ENCODE measurements at regions not wholly inside any gene's neighbourhood (a gene's known extent, or its start where the extent isn't known, plus 50 kb on each side); places are given as distances from the start of the nearest gene placed in this dataset.

DNA sequence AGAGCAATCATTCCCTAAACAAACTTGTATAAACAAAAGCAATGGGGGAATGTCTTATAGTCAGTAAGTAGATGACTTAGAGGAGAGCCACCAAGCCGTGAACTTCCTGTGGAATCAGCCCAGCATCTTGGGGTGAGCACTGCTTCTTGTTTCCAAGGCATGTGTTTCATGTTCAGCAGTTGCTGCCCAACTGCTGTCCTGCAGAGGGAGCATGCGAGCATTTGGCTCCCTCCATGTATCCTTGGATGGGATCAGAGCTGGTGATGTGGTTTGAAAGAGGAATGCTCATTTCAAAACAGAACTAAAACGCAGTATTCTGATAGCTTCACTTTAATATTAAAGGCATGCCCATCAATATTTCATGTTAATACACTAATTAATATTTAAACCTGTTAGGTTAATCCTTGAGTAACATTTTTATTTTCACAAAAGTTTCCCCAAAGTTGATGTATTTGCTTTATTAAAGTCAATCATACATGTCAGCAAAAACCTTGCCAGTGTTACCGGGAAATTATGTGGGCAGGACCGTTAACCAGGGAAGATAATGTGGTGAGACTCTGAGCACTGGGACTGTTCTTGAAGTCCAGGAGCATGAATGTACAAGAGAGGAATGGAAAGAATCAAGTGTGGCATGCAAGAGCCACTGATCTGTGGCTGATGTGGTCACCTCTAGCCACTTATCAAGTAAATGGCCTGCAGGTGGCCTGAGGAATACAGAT is 172.1 kb upstream of the GGTLC1 start:
- peak; percentile 52 for DNase-seq
- peaks cover 16% of the 10 kb centered on the region for H3K4me1 Mint-ChIP-seq
- no peak overlapping the region for H3K27ac Mint-ChIP-seq
- no peaks in the 10 kb centered on the region for H3K36me3 Mint-ChIP-seq
- H3K9me3 Mint-ChIP-seq (ENCODE audit: low read depth) = no peaks in the 10 kb centered on the region
- ATAC-seq = no peak
- H3K27me3 Mint-ChIP-seq = peaks cover 5% of the 10 kb centered on the region
- CTCF ChIA-PET = interaction anchor here (0.7 to 3.9 kb wide), 9 partner anchors 9 to 757 kb away, joined by 3 to 21 read pairs (median 3); no protein-coding TSS in a partner anchor
- H3K4me3 Mint-ChIP-seq = no peak overlapping the region

DNA sequence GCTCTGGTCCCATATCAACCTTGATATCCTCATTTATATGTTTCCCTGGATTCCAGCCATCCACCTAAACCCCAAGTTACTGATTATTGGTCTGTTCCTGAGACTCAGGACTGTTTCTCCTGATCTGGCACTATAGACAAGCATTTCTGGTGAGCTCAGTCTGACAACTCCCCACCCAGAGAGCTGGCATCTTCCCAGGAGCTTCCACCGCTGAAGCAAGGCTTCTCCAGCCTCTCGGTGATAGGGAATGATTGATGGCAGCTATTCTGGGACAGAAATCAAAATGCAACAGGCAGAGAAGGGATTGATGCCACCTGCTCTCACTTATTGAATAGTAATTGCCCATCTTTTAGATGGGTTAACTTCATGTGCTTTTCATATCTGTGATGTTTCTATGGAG is 169.7 kb upstream of the GGTLC1 start:
- H3K27ac Mint-ChIP-seq = no peak overlapping the region
- no peaks in the 10 kb centered on the region for H3K9me3 Mint-ChIP-seq (ENCODE audit: low read depth)
- no peaks in the 10 kb centered on the region for H3K36me3 Mint-ChIP-seq
- no peak overlapping the region for H3K4me3 Mint-ChIP-seq
- ATAC-seq (no peak), DNase-seq (no peak)
- H3K27me3 Mint-ChIP-seq = peaks cover 21% of the 10 kb centered on the region
- H3K4me1 Mint-ChIP-seq = peaks cover 16% of the 10 kb centered on the region
- CTCF ChIA-PET = interaction anchor here (1.3 to 3.9 kb wide), 3 partner anchors 13 to 56 kb away, joined by 4 to 21 read pairs (median 7); no protein-coding TSS in a partner anchor

DNA sequence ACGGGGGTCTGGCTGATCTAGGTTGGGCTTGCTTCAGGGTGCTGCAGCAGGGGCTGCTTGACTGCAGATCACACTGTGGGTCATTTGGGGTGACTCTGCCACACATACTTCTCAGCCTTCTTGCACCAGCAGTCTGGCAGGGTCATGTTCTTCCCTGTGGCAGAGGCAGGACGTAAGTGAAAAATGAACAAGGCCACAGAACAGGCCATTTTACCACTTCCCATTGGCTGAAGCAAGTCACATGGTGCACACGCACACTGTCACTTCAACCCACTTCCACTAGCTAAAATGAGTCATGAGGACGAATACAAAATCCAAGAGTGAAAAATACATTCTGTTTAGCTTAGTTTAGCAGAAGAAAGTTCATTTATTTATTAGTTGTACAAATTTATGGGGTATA is 168.6 kb upstream of the GGTLC1 start:
- H3K27me3 Mint-ChIP-seq = peaks cover 22% of the 10 kb centered on the region
- ATAC-seq = peak; percentile 93
- DNase-seq = peak; percentile 79
- CTCF ChIA-PET = interaction anchor here (2.2 to 3.9 kb wide), 2 partner anchors 47 to 55 kb away, joined by 7 to 21 read pairs; no protein-coding TSS in a partner anchor
- H3K9me3 Mint-ChIP-seq (ENCODE audit: low read depth) = no peaks in the 10 kb centered on the region
- H3K4me1 Mint-ChIP-seq = peaks cover 16% of the 10 kb centered on the region
- H3K36me3 Mint-ChIP-seq = no peaks in the 10 kb centered on the region
- H3K27ac Mint-ChIP-seq = no peak overlapping the region
- no peak overlapping the region for H3K4me3 Mint-ChIP-seq

GRCh38 chr20:24153101-24154040 is 164.8 kb upstream of the GGTLC1 start:
- Mint-ChIP-seq H3K9me3 (ENCODE audit: low read depth) (no peaks in the 10 kb centered on the region), H3K27ac (no peak overlapping the region), H3K4me1 (peaks cover 32% of the 10 kb centered on the region), H3K27me3 (peaks cover 19% of the 10 kb centered on the region), H3K36me3 (peaks cover 2% of the 10 kb centered on the region), H3K4me3 (no peak overlapping the region)
- ATAC-seq = no peak
- no peak for DNase-seq
- CTCF ChIA-PET = no interaction called here

GRCh38 chr20:24151621-24152294 is 163.2 kb upstream of the GGTLC1 start:
- H3K27ac Mint-ChIP-seq = no peak overlapping the region
- H3K9me3 Mint-ChIP-seq (ENCODE audit: low read depth) = no peaks in the 10 kb centered on the region
- peaks cover 2% of the 10 kb centered on the region for H3K36me3 Mint-ChIP-seq
- peaks cover 29% of the 10 kb centered on the region for H3K4me1 Mint-ChIP-seq
- ATAC-seq (no peak), DNase-seq (no peak)
- H3K27me3 Mint-ChIP-seq = peaks cover 19% of the 10 kb centered on the region
- no peak overlapping the region for H3K4me3 Mint-ChIP-seq
- CTCF ChIA-PET = interaction anchor here (0.6 kb wide), 1 partner anchor 10 kb away, joined by 3 read pairs; no protein-coding TSS in a partner anchor

GRCh38 chr20:24150406-24150805 is 161.8 kb upstream of the GGTLC1 start:
- CTCF ChIA-PET = interaction anchor here (1.4 kb wide), 1 partner anchor 10 kb away, joined by 3 read pairs; no protein-coding TSS in a partner anchor

GRCh38 chr20:24149881-24150307 is 161.3 kb upstream of the GGTLC1 start:
- H3K4me1 Mint-ChIP-seq = peaks cover 29% of the 10 kb centered on the region
- no peak for DNase-seq
- CTCF ChIA-PET = interaction anchor here (0.8 to 1.4 kb wide), 3 partner anchors 11 to 490 kb away, joined by 3 read pairs; no protein-coding TSS in a partner anchor
- H3K36me3 Mint-ChIP-seq = peaks cover 2% of the 10 kb centered on the region
- H3K27me3 Mint-ChIP-seq = peaks cover 21% of the 10 kb centered on the region
- H3K9me3 Mint-ChIP-seq (ENCODE audit: low read depth) = no peaks in the 10 kb centered on the region
- no peak for ATAC-seq
- H3K27ac Mint-ChIP-seq = no peak overlapping the region
- no peak overlapping the region for H3K4me3 Mint-ChIP-seq

More at GRCh38 chr20:24150406-24150805, 161.8 kb upstream of the GGTLC1 start:
- Mint-ChIP-seq H3K27ac (no peak overlapping the region), H3K27me3 (peaks cover 24% of the 10 kb centered on the region), H3K9me3 (ENCODE audit: low read depth) (no peaks in the 10 kb centered on the region), H3K4me1 (peaks cover 24% of the 10 kb centered on the region), H3K36me3 (peaks cover 2% of the 10 kb centered on the region), H3K4me3 (no peak overlapping the region)
- ATAC-seq = no peak
- DNase-seq = no peak

- peaks cover 2% of the 10 kb centered on the region for H3K36me3 Mint-ChIP-seq
Measured at GRCh38 chr20:24149175-24149574, 160.6 kb upstream of the GGTLC1 start.

DNA sequence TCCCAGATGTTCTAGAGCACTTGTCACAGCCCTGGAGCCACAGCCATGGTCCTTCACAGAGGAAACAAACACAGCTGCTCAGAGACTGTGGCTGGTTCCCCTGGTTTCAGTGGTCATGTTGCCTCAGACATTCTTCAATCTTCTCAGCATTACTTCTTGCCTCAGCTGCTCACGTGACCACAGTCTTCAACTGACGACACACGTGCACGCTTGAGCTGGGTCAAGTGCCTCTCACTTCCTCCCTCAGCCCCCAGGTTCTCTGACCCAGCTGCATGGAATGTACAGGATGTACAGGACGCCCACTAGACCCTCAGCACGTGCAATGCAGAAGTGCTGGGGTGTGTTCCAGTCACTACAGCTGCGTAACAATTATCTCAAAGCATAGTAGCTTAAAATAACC is 159.8 kb upstream of the GGTLC1 start:
- Mint-ChIP-seq H3K27ac (peak overlapping the region; percentile 24), H3K27me3 (peaks cover 12% of the 10 kb centered on the region), H3K4me1 (peaks cover 32% of the 10 kb centered on the region), H3K4me3 (no peak overlapping the region), H3K36me3 (peaks cover 2% of the 10 kb centered on the region), H3K9me3 (ENCODE audit: low read depth) (no peaks in the 10 kb centered on the region)
- CTCF ChIA-PET = no interaction called here
- DNase-seq (peak; percentile 76), ATAC-seq (peak; percentile 57)

More at GRCh38 chr20:24149175-24149574, 160.6 kb upstream of the GGTLC1 start:
- peaks cover 32% of the 10 kb centered on the region for H3K4me1 Mint-ChIP-seq
- H3K27me3 Mint-ChIP-seq = peaks cover 14% of the 10 kb centered on the region
- DNase-seq = no peak
- no peak for ATAC-seq
- H3K9me3 Mint-ChIP-seq (ENCODE audit: low read depth) = no peaks in the 10 kb centered on the region
- CTCF ChIA-PET = interaction anchor here (0.8 to 1.4 kb wide), 3 partner anchors 11 to 491 kb away, joined by 3 read pairs; no protein-coding TSS in a partner anchor
- no peak overlapping the region for H3K4me3 Mint-ChIP-seq
- H3K27ac Mint-ChIP-seq = no peak overlapping the region

DNA sequence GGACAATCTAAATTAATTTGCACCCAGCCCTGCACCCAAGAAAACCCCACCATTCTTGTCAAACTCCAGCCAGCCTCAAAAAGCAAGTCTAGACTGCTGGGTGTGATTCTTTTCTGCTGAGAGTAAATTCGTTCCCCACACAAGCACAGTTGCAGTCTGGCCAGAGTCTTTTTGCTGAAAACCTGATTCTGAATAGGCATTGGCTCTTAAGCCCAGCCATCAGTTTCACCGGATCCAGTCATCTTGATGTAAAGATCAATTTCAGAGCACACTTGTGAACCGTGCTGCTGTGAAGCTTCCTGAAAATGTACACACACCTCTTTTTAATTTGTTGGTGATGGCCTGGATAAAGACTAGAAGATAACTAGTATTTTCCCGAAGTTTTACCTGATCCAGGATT is 159.4 kb upstream of the GGTLC1 start:
- no peaks in the 10 kb centered on the region for H3K9me3 Mint-ChIP-seq (ENCODE audit: low read depth)
- CTCF ChIA-PET = no interaction called here
- no peak overlapping the region for H3K4me3 Mint-ChIP-seq
- peaks cover 2% of the 10 kb centered on the region for H3K36me3 Mint-ChIP-seq
- peaks cover 32% of the 10 kb centered on the region for H3K4me1 Mint-ChIP-seq
- H3K27ac Mint-ChIP-seq = peak overlapping the region; percentile 24
- ATAC-seq = no peak
- peaks cover 10% of the 10 kb centered on the region for H3K27me3 Mint-ChIP-seq
- no peak for DNase-seq

GRCh38 chr20:24147479-24147878 is 158.9 kb upstream of the GGTLC1 start:
- CTCF ChIA-PET = no interaction called here
- no peak for DNase-seq
- Mint-ChIP-seq H3K4me3 (no peak overlapping the region), H3K36me3 (peaks cover 2% of the 10 kb centered on the region), H3K27ac (no peak overlapping the region), H3K9me3 (ENCODE audit: low read depth) (no peaks in the 10 kb centered on the region), H3K27me3 (peaks cover 10% of the 10 kb centered on the region), H3K4me1 (peaks cover 32% of the 10 kb centered on the region)
- ATAC-seq = no peak

DNA sequence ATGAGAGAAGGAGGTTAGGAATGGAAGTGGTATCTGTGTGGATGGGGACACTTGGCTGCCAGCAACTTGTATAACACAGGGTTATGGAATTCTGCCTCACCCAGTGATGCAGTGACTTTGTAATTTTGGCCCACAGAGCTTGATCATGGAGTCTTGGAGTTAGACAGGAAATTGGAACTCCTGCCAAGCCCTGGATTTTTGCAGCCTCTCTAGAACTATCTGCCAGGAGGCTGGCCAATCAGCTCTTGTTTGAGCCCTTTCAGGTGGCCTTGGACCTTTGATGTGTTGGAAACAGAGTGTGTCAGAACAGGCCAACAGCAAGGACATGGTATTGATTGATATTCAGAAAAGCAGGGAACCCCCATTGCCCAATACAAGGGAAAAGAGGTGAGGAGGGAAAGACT is 157.7 kb upstream of the GGTLC1 start:
- CTCF ChIA-PET = interaction anchor here (2.0 kb wide), 1 partner anchor 14 kb away, joined by 5 read pairs; no protein-coding TSS in a partner anchor
- Mint-ChIP-seq H3K27me3 (peaks cover 10% of the 10 kb centered on the region), H3K36me3 (peaks cover 4% of the 10 kb centered on the region), H3K4me3 (no peak overlapping the region), H3K9me3 (ENCODE audit: low read depth) (peaks cover 4% of the 10 kb centered on the region), H3K27ac (no peak overlapping the region), H3K4me1 (peaks cover 32% of the 10 kb centered on the region)
- no peak for DNase-seq
- no peak for ATAC-seq

- CTCF ChIA-PET = interaction anchor here (2.0 kb wide), 1 partner anchor 16 kb away, joined by 5 read pairs; no protein-coding TSS in a partner anchor
- peaks cover 10% of the 10 kb centered on the region for H3K27me3 Mint-ChIP-seq
- DNase-seq (no peak), ATAC-seq (no peak)
- H3K27ac Mint-ChIP-seq = no peak overlapping the region
- peaks cover 4% of the 10 kb centered on the region for H3K36me3 Mint-ChIP-seq
- H3K4me1 Mint-ChIP-seq = peaks cover 23% of the 10 kb centered on the region
- no peak overlapping the region for H3K4me3 Mint-ChIP-seq
- H3K9me3 Mint-ChIP-seq (ENCODE audit: low read depth) = peaks cover 4% of the 10 kb centered on the region
Measured at GRCh38 chr20:24144371-24144770, 155.8 kb upstream of the GGTLC1 start.
